NCI-H1092 (cell line): ENCODE measurements at regions not wholly inside any gene's neighbourhood (a gene's known extent, or its start where the extent isn't known, plus 50 kb on each side); places are given as distances from the start of the nearest gene placed in this dataset.
"Not testable (repeated sequence)": the region's sequence is repeated elsewhere in the genome, so short reads cannot be mapped to it uniquely, and the experiment has no call there.

Source experiments
- DNase-seq: peaks from one replicate; lab custom pipeline; 2025; lab: John Stamatoyannopoulos, UW

DNA sequence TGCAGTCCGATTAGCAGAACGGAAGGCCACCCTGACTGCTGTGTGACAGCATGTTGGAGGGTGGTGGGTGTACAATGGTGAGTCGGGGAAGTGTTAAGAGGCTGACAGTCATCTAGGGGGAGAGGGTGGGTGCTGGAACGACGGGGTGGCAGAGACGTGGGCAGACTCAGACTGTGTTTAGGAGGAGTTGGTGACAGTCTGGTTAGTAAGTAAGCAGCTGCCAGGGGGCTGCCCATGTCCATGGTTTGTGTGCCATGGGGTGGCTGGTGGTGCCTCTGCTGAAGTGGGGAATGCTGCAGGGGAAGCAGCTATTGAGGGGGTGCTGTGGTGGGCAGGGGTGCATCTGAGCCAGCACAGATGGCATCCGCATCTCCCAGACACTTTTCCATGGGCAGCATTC is 51.3 kb upstream of the BOD1 start:
- DNase-seq, result no peak

DNA sequence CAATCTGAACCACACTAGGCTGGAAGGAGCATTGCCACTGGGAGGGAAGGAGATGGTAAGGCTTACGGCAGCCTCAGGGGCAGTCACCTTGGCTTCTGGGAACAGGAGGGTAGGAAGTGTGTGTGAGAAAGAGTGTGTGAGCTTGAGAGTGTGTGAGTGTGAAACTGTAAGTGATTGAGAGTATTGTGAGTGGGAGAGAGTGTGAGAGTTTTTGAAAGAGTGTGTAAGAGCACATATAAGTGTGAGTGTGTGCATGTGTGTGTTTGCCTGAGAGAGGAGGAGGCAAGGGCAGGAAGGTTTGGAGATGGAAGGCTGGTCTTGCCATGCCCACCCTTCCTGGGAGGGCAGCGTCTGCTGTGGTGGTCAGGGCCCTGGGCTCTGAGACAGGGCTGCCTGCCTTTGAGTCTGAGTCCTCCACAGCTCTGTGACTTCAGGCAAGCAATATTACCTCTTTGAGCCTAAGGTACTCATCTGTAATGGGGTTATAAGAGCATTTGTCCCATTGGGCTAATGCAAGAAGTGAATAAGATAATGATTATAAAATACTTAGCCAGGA is 51.9 kb upstream of the BOD1 start:
- DNase-seq, result no peak

DNA sequence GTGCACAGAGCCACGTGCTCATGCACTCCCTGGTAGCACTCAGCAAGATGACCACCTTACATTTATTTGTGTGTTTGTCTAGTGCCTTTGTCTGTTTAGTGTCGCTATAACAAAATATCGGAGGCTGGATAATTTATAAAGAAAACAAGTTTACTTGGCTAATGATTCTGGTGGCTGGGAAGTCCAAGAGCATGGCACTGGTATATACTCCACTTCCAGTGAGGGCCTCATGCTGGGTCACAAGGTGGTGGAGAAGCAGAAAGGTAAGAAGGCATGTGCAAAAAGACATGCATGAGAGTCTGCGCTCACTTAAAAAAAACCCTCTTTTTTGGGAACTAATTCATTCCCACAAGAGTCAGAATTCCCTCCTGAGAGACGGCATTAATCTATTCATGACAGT is 52.5 kb upstream of the BOD1 start:
- no peak for DNase-seq

DNA sequence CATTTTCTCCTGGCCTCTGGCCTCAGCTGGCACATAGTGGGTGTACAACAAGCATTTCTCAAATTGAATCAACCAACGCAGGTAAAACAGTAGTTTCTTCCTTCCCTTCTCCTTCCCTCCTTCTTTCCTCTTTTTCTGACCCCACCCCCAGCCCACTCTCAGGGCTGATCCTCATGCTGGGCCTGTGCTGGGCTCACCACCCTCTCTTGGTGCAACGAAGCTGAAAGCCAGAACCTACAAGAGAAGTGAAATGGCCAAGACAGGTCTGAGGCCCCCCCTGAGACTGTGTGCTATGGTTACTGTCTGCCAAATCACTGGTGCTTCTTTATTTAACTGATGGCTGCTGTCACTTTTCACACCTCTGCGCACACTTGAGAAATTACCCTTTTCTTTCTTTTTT is 53.0 kb upstream of the BOD1 start:
- no peak for DNase-seq

DNA sequence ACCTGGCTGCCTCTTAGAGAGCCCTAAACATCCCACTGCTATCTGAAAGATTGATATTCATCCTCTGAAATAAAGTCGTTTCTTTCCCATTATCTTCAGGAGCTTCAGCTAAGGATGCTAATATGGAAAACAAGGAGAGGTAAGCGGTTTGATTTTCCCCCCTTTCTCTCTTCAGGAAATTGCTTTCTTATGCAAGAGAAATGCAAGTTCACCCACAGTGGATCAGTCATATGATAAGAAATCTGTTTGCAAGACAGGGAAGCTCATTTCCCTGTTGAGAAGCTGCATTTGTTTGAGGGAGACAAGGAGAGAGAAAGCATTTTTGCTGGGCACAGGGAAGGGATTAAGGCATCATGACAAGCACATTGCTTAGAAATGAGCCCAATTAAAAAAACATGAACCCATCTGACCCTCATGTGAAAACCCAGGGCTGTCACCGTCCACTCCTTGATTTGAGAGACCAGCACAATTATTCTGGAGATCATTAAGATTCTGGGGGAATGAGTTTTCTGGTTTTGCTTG is 53.7 kb upstream of the BOD1 start:
- no peak for DNase-seq

DNA sequence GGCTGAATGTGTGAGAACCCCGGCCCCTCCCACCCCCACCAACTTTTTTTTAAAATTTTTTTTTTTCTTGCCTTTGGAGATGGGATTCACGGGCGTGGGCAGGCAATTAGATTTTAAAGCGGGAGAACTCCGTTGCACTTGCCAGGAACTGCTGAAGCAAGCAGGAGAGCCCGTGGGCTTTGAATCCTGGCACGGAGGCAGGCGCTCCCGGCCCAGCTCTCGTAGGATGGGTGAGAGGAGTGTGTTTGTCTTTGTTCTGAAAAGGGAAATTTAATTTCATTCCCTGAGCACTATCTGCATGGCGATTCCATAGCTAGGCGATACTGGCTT is 54.3 kb upstream of the BOD1 start:
- DNase-seq, result peak; percentile 8

DNA sequence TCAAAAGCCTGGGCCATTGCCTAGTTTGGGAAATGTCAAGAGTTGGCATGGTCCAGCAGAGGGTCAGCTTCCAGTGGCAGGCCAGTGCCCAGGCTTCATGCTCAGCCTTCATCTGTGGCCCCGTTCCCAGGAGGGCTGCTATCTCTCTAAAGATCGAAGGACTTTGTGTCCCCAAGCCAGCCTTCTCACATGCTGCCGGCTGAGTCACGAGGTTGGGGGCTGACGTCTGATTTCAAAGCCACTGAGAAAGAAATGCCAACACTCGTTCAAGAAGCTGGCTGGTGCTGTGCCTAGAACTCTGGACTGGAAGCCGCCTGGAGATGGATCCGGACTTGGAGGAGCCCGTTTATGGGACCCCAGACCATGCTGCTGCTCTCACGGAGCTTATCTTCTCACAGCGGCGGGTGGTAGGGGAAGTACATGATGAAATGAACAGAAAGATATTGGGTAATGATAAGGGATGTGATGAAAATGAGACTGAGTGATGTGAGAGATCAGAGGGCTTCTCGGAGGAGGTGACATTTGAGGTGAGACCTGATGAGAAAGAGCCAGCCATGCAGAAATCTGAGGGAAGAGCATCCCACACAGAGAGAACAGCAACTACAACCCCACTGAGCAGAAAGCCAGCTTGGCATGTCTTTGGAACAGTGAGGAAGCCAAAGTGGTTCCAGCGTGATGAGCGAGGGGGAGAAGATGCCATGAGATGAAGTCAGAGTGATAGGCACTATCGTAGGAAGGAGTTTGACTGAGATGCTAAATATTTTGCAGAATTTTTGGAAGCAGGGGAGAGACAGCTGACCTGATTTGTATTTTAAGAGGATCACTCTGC is 54.9 kb upstream of the BOD1 start:
- DNase-seq, result no peak

DNA sequence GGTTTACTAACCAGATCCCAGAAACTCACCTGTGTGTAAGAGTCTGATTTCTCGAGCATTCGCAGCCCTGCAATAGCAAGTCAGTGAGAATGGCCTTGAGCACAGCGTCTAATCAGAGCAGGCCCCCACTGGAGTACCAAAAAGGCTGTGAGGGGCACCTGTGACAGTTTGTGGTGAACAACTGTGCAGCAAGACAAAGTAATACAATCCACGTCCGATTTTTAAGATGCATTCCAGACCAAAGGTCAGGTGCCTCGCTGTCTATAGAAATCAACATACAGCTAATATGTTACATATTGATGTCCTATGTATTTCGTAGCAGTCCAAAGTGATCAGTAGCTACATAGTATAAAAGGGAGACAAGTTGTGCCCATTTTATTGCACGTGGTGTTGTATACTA is 55.7 kb upstream of the BOD1 start:
- no peak for DNase-seq

DNA sequence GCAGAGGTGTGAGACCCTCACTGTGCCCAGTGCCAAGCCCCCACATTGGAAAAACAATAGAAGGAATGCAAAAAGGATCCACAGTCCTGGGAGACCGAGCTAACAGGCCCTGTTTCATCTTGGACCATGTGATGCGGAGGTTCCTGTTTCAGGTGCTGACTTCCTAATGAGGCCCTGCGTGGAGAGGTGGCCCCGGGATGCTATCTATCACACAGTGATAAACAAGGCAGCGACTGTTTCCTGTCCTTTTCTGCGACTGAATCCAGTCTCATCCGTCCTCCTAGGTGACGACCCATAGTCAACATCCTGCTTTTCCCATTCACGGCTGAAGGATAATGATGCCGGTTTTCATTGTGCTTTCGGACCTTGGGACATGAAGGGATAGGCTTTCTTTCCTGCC is 56.4 kb upstream of the BOD1 start:
- DNase-seq, result no peak

DNA sequence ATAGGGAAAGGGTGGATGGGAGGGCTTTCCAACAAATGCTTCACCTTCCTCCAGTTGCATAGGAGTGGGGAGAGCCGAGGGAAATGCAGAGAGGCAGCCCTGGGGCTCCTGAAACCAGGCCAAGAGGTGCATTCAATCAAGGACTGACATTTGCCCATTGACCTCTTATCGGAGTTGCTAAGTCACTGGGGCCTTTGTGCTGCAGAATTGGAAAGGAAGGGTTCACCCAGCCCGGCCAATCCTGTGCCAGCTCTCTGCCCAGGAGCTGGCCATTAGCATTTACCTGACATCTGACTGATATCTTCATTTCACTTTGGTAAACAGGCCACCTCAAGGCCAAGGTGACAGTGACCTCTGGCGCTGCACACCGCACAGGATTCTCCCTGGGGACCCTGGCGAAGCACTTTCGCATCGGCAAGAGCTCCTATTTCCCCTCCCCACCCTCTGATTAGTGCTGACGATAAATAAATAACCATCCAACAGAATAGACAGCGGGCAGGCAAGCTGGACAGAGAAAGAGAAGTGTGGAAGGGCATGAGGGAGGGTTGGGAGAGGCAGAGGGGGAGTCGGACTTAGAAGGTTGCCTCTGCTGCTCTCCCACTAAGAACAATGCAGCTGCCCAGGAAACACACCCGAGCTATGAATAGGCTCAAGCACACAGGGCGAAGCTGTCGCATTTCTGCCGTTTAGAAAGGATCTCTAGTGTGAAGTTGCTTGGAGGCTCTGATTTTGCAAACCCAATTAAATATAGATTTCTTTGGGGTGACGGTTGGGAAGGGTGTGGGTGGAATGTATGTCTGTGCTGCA is 57.0 kb upstream of the BOD1 start:
- DNase-seq, result peak; percentile 12

DNA sequence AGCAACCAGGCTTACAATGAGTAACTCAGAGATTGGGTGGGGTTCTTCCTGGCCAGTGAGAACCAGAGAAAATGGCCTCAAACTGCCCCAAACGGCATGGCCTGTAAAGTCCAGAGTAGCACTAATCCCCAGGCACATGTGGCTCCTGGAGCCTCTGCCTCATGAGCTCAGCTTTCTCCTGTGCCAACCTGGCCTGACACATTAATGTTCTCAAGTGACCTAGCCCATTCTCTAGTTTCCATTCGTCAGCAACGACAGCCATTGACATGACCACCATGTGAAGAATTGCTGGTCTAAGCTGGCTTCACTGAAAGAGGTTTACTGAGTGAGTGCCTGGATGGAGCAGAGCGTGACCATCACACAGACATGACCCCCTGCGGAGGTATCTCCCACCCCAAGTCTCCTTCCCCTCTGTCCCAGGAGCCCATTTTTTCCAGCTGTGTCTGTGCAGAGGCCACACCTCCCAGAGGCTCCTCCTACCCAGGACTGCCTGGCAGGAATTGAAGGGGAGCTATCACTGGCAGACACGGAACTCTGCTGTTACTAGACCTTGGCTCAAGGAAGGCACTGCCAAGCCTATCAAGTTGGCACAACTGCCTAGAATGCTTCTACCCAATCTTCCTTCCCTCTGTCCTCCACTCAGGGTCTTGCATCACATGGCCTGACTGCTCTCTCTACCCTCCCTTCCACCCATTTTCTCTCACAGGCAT is 59.0 kb upstream of the BOD1 start:
- DNase-seq, result no peak

DNA sequence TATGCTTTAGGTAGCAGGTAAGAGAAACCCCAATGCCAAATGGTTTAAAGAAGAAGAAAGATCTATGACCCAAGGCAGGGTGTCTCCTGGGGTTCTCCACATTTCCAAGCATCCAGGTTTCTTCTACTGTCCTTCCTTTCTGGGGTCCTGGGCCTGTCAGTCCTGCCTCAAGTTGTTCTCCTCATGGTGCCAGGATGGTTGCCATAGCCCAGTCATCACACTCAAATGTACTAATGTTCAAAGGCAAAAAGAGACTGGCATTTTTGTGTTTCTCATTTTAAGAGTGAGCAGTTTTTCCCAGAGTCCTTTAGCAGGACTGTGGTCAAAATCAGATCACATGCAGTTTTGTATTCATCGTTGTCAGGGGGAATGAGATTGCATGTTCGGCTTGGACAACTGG is 59.9 kb upstream of the BOD1 start:
- DNase-seq, result no peak

DNA sequence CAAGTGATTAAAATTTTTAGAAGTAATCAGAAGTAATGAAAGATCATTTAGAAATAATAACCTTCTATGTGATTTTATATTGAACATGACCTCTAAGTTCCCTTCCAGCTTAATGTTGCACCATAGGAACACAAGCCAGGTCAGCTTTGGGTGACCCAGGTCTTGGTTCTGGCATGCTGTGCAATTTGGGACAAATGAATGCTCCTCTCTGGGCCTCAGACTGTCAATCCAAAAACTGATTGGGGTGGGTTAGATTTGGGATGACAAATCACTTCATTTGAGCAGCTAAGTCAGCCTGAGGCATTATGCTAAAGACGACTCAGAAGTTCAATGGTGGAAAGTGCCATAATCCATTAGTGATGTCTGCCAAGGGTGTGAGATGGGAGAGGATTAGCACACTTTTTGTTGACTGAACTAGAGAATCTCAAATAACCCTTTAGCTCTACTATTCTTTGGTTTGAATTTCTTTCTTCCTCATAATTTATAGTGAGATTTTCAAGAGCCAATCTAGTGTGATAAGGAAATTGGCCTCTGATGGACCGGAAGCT is 60.7 kb upstream of the BOD1 start:
- DNase-seq, result no peak

DNA sequence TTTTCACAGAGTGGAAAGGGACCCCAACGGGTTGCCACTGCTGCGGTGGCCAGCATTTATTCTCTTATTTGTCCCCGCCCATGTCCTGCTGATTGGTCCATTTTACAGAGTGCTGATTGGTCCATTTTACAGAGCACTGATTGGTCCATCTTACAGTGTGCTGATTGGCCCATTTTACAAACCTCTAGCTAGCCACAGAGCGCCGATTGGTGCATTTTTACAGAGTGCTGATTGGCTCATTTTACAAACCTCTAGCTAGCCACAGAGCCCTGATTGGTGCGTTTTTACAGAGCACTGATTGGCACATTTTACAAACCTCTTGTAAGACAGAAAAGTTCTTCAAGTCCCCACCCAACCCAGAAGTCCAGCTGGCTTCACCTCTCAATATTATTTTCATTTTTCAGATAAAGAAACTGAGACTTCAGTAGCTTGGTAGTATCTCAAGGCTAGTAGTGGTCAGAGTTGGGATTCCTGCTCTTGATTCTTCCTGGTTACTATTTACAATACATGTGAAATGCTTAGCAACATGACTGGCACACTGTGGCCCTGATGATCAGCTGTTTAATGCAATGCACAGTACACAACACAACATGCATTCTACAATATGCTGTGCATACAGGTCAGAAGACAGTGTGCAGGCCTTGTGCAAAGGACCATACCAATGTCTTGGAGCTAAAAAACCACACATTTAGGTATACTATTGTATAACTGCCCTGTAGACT is 63.6 kb upstream of the BOD1 start:
- DNase-seq, result no peak

DNA sequence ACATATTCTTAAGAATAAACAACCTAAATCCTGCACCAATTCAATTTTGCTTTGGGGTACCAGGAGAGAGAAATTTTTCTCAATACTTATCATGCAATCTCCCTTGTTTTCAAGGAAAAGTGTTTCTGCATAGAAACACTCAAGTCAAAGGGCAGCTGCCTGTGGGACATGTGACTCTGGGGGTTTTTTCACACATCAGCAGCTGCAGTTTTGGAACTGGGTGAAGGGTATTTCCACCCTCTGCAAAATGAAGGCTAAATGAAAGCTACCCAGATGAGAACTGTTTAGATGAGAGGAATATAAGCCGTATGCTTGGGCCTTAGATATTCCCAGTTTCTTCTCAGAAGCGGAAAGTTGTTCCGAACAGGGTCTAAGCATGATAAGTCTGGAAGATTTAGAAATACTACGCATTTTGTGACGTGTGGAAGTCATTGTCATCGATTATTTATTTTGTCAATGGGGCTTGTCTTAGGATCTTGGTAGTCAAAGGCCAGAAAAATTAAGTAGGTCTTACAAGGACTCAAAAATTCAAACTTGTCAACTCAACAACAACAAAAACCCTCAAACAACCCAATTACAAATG is 64.3 kb upstream of the BOD1 start:
- no peak for DNase-seq

DNA sequence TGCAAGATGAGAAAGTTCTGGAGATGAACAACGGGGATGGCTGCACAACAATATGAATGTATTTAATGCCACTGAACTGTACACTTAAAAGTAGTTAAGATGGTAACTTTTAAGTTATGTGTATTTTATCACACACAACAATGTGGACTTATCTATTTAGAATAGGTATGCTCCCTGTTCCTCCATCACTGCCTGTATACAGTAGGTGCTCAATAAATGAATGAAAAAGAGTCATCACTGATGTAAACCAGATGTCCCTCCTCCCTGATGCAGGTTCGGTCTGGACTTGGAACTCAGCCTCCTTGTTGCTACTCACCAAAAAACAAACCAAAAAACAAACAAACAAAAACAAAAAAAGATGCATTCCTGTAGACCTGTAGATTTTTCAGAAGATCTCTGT is 65.9 kb upstream of the BOD1 start:
- DNase-seq, result no peak

DNA sequence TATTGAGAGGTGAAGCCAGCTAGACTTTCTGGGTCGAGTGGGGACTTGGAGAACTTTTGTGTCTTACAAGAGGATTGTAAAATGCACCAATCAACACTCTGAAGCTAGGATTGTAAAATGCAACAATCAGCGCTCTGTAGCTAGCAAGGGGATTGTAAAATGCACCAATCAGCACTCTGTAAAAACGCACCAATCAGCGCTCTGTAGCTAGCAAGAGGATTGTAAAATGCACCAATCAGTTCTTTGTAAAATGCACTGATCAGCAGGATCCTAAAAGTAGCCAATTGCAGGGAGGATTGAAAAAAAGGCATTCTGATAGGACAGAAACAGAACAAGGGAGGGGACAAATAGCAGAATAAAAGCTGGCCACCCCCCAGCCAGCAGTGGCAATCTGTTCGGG is 68.1 kb upstream of the BOD1 start:
- DNase-seq, result not testable (repeated sequence)

DNA sequence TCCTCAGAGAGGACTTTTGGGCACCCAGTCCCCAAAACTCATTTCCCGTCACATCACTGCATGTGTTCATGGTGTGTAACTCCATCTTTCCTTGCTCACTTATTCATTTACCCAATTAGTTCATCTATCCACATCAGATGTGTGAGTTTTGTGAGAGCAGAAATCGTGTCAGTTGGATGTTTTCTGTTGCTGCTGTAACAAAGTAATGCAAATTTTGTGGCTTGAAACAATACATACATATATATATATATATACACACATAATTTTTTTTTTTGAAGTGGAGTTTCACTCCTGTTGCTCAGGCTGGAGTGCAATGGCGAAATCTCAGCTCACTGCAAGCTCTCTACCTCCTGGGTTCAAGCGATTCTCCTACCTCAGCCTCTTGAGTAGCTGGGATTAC is 70.5 kb upstream of the BOD1 start:
- no peak for DNase-seq

DNA sequence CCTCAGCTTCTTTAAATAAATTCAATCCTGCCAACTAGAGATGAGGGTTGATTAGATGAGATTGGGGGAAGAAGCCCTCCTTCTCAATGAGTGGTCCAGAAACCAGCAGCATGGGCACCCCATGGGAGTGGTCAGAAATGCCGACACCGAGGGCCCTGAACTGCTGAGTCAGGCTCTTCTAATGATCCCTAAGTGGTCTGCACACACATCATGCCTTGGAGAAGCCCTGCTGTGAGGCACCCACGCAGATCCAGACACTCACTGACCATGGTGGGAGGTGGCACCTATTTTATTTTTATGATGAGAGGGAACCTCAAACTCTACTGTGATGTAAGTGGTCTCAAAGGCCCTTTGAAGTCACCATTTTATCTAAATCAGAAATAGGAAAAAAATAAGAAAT is 72.3 kb upstream of the BOD1 start:
- DNase-seq, result no peak

DNA sequence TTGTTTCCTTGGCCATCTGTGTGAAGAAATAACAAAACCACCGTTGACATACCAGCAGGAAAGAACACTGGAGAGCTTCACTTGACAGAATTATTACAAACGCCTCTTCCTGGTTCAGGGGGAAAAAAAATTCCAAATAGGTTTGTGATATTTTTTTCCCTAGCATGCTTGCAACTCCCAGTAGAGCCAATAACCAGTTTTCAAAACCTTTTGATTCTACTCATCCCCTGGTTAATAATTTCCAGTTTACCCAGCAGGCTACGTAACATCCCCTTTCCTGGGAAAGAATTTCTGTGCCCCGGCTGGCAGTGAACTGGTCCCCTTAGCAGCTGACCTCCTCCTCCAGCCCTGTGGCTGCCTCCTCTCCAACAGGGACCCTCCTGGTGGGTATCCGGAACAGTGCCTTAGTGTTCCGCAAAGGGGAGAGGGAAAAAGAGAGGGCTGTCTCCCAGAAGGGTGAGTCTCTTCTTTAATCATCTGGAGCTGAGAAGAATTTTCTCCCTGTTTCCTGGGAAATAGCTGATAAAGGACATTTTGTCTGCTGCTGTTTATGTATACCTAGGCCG is 72.8 kb upstream of the BOD1 start:
- no peak for DNase-seq
